ENCODE measurements at regions not wholly inside any gene's neighbourhood (a gene's known extent, or its start where the extent isn't known, plus 50 kb on each side); places are given as distances from the start of the nearest gene placed in this dataset.

DNA sequence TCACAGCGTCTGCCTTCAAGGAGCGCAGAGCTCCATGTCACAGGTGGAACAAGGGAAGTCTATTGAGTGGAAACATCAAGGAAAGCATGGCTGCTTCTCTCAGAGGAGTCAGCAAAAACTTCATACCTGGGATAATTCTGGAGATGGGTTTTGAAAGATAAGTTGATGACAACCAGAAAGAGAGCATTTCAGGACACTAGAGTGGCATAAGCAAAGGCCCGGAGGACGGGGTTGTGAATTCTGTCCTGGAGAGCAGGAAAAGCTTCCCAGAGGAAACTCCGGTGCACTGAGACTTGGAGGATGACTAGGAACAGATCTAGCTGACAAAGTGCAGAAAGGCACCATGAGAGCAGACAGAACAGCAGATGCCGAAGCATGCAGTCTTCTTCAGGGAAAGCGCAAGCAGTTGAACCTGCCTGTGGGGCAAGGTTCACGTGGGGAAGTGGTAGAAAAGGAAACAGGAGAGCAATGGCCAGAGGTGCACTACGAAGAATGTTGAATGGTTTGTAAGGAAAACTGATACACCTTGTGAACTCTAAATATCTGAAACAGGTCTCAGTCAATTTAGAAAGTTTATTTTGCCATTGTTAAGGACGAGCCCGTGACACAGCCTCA, 222.9 kb downstream of the PLPP3 start:
- no peak for DNase-seq (ENCODE audit: low read depth)

DNA sequence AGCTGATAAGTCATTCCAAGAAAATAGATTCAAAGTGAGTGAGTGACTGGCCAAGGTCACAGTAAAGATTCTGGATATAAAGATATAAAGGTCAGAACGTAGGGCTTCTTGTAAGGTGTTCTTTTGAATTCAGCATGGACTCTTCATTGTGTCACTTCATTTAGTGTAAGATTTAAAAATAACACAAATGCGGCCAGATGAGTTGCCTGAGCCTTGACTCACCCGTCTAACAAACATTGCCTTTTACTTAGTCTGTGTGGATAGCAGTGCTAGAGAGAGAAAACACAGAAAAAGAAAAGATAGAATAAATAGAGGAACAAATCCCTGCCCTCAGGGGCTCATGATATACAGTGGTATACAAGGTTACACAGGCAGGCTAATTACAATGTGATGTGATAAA, 223.4 kb downstream of the PLPP3 start:
- no peak for DNase-seq (ENCODE audit: low read depth)

DNA sequence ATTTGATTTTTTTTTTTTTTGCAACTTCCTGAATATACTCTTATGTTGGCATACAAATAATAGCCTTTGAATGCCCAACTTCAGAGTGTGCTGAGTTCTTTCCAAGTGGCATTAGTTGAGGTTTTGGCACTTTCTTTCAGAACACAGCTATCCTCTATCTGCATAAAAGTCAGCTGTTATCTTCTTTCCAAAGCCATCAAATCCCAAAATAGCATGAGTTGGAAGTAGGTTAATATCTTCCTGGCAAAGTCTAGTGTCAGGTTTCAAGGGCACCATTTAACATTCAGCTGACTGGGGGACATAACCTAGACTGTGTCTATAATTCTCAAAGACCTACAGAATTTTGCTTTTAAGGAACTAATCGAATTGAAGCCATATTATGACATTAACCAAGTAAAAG, 223.9 kb downstream of the PLPP3 start:
- DNase-seq (ENCODE audit: low read depth): peak; percentile 92

DNA sequence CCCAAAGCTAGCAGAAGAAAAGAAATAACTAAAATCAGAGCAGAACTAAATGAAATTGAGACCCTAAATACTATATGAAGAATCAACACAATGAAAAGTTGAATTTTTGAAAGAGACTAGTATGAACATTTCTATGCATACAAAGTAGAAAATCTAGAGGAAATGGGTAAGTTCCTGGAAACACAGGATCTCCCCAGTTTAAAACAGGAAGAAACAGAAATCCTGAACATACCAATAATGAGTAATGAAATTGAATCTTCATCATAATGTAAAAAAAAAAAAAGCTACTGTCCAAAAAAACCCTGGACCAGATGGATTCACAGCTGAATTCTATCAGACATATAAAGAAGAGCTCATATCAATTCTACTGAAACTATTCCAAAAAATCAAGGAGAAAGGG, 233.5 kb downstream of the PLPP3 start:
- DNase-seq (ENCODE audit: low read depth): no peak

DNA sequence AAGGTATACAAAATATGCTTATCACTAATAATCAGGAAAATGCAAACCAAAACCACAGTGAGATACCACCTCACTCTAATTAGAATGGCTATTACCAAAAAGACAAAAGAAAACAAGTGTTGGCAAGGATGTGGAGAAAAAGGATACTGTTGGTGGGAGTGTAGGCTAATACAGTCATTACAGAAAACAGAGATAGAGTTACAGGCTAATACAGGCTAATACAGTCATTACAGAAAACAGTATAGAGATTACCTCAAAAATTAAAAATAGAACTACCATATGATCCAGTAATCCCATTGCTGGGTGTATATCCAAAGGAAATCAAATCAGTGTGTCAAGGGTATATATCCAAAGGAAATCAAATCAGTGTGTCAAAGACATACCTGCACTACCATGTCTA, 238.4 kb downstream of the PLPP3 start:
- DNase-seq (ENCODE audit: low read depth): no peak

DNA sequence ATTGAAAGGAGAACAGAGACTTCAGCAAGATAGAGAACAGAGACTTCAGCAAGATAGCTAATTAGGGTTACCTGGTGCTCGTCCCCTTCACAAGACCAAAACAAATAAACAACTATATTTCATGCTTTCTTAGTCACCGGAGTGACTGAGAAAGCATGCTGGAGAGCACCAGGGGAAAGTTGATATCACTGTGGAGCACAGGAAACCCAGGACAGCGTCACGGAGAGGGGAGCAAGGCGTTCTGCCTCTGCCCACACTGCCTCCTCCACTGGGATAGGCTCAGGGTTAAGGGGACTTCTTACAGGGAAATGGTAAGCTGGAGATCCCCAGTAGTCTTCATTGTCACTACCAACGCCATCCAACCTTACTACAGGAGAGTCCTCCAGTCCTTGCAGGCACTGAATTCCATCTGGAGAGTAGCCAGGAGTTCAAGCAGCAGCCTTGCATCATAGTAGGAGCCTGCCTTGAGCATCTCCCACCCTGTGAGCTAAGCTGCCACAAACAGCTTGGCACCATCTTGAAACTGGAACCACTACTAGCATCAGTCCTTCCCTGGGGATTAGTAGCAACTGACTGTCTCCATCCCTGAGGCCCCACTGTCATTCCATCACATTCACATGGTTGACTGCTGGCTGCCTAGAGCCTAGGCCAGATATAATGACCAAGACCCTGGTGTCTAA, 239.4 kb downstream of the PLPP3 start:
- DNase-seq (ENCODE audit: low read depth): no peak

DNA sequence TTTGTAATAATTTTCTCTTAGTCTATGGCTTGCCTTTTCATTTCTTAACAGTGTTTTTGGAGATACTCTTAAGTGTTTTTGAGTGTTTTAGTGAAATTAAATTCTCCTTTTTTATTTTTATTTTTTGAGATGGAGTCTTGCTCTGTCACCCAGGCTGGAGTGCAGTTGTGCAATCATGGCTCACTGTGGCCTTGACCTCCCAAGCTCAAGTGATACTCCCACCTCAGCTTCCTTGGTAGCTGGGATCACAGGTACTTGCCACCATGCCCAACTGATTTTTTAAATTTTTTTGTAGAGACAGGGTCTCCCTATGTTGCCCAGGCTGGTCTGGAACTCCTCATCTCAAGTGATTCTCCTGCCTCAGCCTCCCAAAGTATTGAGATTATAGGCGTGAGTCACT, 240.3 kb downstream of the PLPP3 start:
- no peak for DNase-seq (ENCODE audit: low read depth)

DNA sequence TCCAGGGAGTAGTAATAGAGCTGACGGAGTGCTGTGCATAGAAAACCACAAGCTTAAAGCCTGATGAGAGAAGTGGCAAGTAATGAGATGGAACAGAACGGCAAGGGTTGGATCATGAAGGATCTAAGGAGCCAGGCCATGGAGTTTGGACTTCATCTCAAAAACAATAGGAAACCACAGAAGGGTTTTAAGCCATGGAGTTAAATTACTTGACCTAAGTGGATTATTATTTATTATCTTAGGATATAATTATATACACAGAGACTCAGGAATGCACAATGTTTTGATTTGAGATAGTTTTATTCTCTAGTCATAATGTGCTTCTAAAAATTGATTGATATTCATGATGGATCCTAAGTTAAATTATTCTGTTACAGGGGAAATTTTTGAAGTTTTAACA, 242.4 kb downstream of the PLPP3 start:
- no peak for DNase-seq (ENCODE audit: low read depth)

DNA sequence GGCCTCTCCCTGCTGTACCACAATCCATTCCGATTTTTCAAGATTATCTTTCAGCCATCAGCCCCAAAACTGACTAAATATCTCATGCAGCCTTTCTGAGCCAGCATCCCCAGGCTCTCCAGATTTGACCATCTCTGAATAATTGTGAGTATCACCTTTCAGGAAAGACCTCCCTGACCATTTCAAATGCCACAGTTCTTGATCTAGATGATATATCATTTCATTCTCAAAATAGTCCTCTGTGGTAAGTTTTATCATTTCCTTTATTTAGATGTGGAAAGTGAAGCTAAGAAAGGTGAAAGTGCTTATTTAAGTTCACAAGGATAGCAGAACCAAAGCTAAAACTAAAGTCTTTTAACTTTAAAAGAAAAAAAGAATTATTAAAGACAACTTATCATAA, 244.0 kb downstream of the PLPP3 start:
- no peak for DNase-seq (ENCODE audit: low read depth)

DNA sequence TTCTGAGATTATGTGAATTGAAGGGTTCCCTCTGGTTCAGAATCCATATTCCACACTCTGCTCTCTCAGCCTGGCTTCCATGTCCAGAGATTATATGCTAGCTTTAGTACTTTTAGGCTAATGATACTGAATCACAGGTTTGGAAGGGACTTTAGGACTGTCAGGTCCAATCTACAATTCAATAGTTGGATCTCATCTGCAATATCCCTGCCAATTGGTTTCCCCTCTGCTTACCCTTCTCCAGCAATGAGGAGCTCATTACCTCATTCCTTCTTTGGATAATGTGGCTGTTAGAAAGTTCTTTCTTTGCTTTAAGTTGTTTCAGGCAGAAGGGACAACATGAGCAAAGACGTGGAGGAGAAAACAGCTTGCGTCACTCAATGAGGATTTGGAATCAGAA, 245.3 kb downstream of the PLPP3 start:
- DNase-seq (ENCODE audit: low read depth): no peak

DNA sequence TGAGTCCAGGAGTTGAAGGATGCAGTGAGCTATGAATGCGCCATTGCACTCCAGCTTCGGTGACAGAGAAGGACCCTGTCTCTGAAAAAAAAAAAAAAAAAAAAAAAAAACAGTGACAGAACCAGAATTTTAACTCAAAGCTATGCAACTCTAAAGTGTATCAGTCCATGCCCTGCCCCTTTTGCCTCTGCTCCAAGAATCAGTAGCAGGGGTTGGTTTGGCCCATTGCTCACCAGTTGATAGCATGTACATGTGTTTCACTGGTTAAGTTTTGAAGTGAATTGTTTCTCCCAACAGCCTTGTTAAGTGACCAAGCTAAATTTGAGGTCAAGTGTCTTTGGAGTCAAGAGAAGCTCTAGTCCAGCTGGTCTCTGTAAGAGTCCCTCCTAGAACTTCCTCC, 245.9 kb downstream of the PLPP3 start:
- no peak for DNase-seq (ENCODE audit: low read depth)

DNA sequence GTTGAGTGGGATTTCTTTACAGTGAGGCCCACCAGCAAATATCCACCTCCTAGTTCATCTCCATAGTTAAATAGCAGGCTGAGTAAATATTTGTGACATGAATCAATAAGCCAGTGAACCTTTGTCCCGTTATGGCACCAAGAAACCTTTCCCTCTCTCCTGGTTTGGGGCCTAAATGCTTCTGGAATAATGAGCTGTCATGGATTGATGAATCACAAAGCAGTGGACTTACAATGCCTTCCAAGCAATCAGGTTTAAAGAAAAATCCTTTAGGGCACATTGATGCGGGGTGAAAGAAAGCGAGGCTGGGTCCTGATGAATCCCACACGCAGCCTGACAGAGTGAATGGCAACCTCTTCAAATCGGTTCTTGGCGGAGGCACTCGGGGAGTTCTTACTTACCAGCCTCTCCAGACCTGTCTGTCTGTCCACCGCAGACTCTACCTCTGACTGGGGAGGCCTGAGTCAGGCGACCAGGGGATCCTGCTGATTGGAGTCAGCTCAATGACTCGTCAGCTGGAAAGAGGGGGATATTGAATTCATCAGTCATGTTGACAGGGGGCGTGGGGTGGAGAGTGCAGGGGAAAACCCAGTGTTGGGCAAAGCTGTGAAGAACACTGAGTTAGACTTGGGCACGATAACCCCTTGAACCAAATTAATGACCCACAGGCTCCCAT, 247.3 kb downstream of the PLPP3 start:
- DNase-seq (ENCODE audit: low read depth): no peak

DNA sequence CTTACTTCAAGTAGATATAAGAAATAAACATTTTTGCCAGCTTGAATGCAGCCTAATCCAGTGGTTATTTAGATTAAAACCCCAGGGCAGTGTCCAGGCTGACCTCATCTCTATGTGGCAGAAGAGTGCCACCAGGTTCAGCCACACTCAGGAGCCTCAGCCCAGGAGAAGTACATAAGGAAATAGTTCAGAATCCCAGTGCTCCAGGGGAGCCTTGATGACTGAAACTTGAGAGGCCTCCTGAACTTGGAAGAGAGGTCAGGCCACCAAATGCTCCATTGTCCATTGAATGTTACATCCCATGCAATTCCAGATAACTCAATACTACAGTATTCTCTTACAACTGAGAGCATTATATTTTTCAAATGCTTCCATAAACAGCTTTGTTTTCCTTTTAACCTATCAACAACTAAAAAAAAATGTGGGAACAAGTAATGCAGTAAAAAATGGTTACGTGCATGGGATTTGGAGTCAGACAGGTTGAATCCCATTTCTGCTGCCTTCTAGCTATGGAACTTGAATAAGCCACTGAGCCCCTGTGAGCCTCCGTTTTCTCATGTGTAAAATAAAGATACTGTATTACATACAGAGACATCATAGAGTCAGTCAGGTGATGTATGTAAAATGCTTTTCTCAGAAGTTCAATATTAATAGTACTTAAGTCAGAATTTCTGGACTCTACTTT, 248.0 kb downstream of the PLPP3 start:
- peak; percentile 14 for DNase-seq (ENCODE audit: low read depth)

DNA sequence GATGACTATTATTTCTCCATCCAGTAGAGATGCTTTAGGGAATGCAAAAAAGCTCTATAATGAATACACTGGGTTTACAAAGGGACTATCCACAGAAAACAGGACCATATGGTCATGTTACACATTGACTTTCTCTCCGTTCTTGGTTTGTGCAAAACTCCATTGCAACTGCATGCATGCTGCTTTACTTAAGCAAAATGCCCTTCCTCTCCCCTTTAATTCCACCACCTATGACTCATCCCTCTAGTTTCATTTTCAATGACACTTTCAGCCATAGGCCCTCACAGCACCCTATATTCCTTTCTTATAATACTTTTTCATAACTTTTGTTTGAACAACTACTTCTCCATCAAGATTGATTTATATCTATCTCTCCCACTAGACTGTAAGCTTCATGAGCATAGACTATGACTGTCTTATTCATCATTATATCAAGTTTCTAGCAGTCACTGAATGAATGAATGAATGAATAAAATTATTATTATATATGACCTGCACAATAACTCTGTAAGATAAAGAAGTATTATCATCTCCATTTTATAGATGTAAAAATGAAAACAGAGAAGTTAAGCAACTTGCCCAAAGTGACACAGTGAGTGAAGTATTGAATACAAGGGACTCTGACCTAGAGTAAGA, 248.9 kb downstream of the PLPP3 start:
- DNase-seq (ENCODE audit: low read depth): peak; percentile 16

DNA sequence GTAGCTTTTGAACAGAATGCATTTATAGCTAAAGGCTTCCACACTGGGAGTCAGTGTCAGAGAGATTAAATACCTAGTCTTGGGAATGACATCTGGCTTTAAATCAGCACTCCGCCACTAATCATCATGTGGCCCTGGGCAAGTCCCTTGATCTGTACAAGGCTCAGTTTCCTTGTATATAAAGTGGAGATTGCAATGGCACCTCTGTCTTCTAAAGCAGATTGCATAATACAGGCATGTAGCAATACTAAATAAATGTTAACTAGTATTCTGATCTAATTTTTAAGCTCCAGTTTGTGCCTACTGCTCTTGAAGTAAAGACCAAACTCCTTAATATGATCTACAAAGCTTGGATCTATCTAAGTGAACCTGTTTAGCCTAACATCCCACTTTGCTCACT, 249.4 kb downstream of the PLPP3 start:
- DNase-seq (ENCODE audit: low read depth): no peak

DNA sequence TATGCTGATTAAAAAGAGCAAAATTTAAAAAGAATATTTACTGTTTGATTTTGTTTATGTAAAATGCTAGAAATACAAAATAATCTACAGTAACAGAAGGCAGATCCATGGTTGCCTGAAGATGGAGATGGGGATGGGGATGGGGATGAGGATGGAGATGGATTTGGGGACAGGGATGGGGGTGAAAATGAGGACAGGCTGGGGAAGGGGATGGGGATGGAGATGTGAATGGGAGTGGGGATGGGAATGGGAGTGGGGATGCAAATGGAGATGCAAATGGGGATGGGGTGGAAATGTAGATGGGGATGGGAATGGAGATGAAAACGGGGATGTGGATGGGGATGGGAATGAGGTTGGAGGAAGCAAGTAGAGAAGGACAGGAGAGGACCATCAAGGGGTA, 252.2 kb downstream of the PLPP3 start:
- no peak for DNase-seq (ENCODE audit: low read depth)

DNA sequence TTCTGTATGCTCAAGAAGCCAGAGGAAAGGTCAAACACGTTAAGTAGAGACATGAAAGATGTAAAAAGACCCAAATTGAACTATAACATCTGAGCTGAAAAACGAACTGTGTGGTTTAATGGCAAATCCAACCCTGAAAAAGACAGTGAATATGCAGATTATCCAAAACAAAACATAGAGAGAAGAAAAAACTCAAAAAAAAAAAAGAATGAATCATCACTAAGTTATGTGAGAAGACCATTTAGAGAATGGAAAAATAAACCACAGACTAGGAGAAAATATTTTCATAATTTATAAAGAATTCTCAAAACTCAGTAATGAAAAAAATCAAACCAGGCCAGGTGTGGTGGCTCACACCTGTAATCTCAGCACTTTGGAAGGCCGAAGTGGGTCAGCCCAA, 253.3 kb downstream of the PLPP3 start:
- DNase-seq (ENCODE audit: low read depth): no peak

DNA sequence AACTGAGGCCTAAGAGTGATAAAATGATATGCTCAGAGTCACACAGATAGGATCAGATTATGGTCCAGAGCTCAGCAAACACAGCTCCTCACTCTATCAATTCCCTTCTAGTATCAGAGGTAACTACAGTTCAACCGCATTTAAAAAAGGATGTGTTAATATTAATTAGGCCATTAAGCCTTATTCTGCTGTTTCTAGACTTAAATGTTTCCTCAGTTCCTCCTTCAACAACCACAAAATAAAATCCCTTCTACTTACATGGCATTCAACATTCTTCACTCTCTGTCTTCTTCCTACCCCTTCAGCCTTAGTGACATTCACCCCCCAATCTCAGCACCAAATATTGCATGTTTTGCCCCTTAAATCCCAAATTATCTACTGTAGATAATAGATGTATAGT, 254.9 kb downstream of the PLPP3 start:
- DNase-seq (ENCODE audit: low read depth): no peak

DNA sequence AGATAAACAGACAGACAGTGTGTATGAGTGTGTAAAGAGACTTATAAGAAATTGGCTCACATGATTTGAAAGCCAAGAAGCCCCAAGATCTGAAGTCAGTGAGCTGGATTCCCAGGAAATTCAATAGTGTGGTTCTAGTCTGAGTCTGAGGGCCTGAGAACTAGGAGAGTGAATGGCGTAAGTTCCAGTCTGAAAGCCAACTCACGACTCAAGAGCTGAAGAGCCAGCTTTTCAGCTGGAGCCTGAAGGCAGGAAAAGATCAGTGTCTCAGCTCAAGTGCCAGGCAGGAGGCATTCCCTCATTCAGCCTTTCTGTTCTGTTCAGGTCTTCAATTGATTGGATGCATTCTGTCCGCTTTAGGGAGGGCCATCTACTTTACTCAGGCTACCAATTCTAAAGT, 257.2 kb downstream of the PLPP3 start:
- DNase-seq (ENCODE audit: low read depth): no peak

DNA sequence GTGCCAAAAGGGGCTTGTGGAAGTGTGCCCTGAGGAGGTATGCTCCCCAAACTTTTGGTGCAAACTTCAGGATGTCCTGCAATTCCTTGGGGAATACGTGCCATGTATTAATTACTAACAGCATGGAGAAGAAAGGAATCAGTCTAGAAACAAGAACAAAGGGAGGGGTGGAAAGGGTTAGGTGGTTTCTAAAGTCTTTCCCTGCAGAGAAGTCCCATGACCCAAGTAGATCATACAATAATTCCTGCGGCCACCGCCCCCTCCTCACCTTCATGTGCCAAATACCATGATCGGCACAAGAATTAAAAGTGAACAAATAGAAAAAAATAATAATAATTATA, 258.2 kb downstream of the PLPP3 start:
- DNase-seq (ENCODE audit: low read depth): no peak

DNA sequence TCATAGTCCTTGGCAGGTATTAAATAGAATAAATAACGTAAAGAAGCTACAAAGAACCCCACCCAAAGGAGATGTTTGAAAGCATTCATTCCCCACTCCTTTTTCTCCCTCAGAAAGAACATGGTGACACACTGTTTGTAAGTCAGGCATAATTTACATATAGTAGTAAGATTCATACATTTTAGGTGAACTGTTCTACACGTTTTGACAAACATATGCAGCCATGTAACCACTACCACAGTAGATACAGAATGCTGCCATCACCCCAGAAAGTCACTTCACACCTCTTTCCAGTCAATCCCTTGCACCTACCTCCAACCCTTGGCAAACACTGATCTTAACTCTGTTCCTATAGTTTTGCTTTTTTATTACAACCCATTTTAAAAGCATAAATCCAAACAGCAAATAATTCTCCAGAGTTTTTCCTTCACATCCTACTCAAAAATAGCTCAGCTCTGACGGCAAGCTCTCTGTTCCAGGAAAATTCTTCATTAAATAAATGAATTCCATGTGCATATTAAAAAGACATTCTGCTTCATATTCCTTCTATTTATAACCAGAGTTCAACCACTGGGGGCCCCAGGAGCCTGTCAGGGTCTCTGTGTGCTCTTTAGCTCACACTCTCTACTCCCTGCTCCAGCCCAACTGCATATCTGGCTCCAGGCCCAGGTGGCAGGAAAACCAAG, 258.8 kb downstream of the PLPP3 start:
- DNase-seq (ENCODE audit: low read depth): no peak
